ENCODE measurements at regions not wholly inside any gene's neighbourhood (a gene's known extent, or its start where the extent isn't known, plus 50 kb on each side); places are given as distances from the start of the nearest gene placed in this dataset.

GRCh38 chr1:29625084-29625420, 388.7 kb downstream of the PTPRU start:
- H3K27me3 ChIP-seq (ENCODE audit: insufficient read depth, low read depth, low read length): no peaks in the 10 kb centered on the region
- no peaks in the 10 kb centered on the region for H3K79me2 ChIP-seq (replicated peaks; ENCODE audit: insufficient read depth, low read length)
- H3K9me2 ChIP-seq (ENCODE audit: insufficient read depth, low read length): no peaks in the 10 kb centered on the region
- TF ChIP-seq CTCF (IDR thresholded peaks at IDR 0.05; ENCODE audit: poor library complexity, severe bottlenecking) (no peak), SMC3 (conservative IDR thresholded peaks at IDR 0.05; ENCODE audit: poor library complexity) (no peak), TAF1 (IDR thresholded peaks at IDR 0.05; ENCODE audit: low read depth) (no peak), MXI1 (conservative IDR thresholded peaks at IDR 0.05; ENCODE audit: poor library complexity, severe bottlenecking) (no peak), EP300 (conservative IDR thresholded peaks at IDR 0.05; ENCODE audit: poor library complexity, severe bottlenecking) (no peak), RAD21 (conservative IDR thresholded peaks at IDR 0.05) (no peak), POLR2AphosphoS5 (IDR thresholded peaks at IDR 0.05) (no peak), REST (IDR thresholded peaks at IDR 0.05; ENCODE audit: borderline replicate concordance) (no peak), EZH2 (IDR thresholded peaks at IDR 0.05; ENCODE audit: borderline replicate concordance, insufficient read depth, low read length, poor library complexity, severe bottlenecking) (no peak)
- H3K9me3 ChIP-seq (ENCODE audit: low read length): no peaks in the 10 kb centered on the region
- no peak overlapping the region for H2AFZ ChIP-seq (ENCODE audit: low read depth, low read length)
- H3K36me3 ChIP-seq (ENCODE audit: insufficient read depth, low read length): no peaks in the 10 kb centered on the region
- no peaks in the 10 kb centered on the region for H4K20me1 ChIP-seq (ENCODE audit: insufficient read depth)
- no peaks in the 10 kb centered on the region for H3F3A ChIP-seq (ENCODE audit: insufficient read depth, low read length, poor library complexity, severe bottlenecking)
- no peak overlapping the region for H3K4me2 ChIP-seq (ENCODE audit: low read length)
- H3K4me3 ChIP-seq (ENCODE audit: low read length): no peak overlapping the region
- H3K27ac ChIP-seq (ENCODE audit: low read length): no peak overlapping the region
- no peak overlapping the region for H3K9ac ChIP-seq (ENCODE audit: low read length)

- Histone ChIP-seq H3K27ac (ENCODE audit: low read length) (no peak overlapping the region), H3K9ac (ENCODE audit: low read length) (no peak overlapping the region), H3K9me2 (ENCODE audit: insufficient read depth, low read length) (no peaks in the 10 kb centered on the region)
Observed at GRCh38 chr1:29624320-29625083, 388.2 kb downstream of the PTPRU start.

More at GRCh38 chr1:29624320-29625083, 388.2 kb downstream of the PTPRU start:
- no peak for TF ChIP-seq CTCF (IDR thresholded peaks at IDR 0.05; ENCODE audit: poor library complexity, severe bottlenecking)
- TF ChIP-seq TAF1 (IDR thresholded peaks at IDR 0.05; ENCODE audit: low read depth): no peak
- TF ChIP-seq REST (IDR thresholded peaks at IDR 0.05; ENCODE audit: borderline replicate concordance): no peak
- no peak for TF ChIP-seq MXI1 (conservative IDR thresholded peaks at IDR 0.05; ENCODE audit: poor library complexity, severe bottlenecking)
- TF ChIP-seq SMC3 (conservative IDR thresholded peaks at IDR 0.05; ENCODE audit: poor library complexity): no peak
- no peak for TF ChIP-seq EZH2 (IDR thresholded peaks at IDR 0.05; ENCODE audit: borderline replicate concordance, insufficient read depth, low read length, poor library complexity, severe bottlenecking)
- TF ChIP-seq RAD21 (conservative IDR thresholded peaks at IDR 0.05): no peak
- TF ChIP-seq EP300 (conservative IDR thresholded peaks at IDR 0.05; ENCODE audit: poor library complexity, severe bottlenecking): no peak
- TF ChIP-seq POLR2AphosphoS5 (IDR thresholded peaks at IDR 0.05): no peak
- no peaks in the 10 kb centered on the region for H3F3A ChIP-seq (ENCODE audit: insufficient read depth, low read length, poor library complexity, severe bottlenecking)
- H3K79me2 ChIP-seq (replicated peaks; ENCODE audit: insufficient read depth, low read length): no peaks in the 10 kb centered on the region
- H3K9me3 ChIP-seq (ENCODE audit: low read length): no peaks in the 10 kb centered on the region
- no peaks in the 10 kb centered on the region for H3K27me3 ChIP-seq (ENCODE audit: insufficient read depth, low read depth, low read length)
- no peak overlapping the region for H3K4me3 ChIP-seq (ENCODE audit: low read length)
- no peak overlapping the region for H3K4me2 ChIP-seq (ENCODE audit: low read length)
- no peak overlapping the region for H2AFZ ChIP-seq (ENCODE audit: low read depth, low read length)
- H4K20me1 ChIP-seq (ENCODE audit: insufficient read depth): no peaks in the 10 kb centered on the region
- H3K36me3 ChIP-seq (ENCODE audit: insufficient read depth, low read length): no peaks in the 10 kb centered on the region

Measured in neural cell (in vitro differentiated cells).